ENCODE measurements at regions not wholly inside any gene's neighbourhood (a gene's known extent, or its start where the extent isn't known, plus 50 kb on each side); places are given as distances from the start of the nearest gene placed in this dataset.
A peak's percentile ranks its signal among the peaks of the same experiment; 100 is the strongest.

GRCh38 chr9:38160613-38161215 lies 91.7 kb upstream of the SHB start:
- Histone ChIP-seq H3K79me2 (ENCODE audit: insufficient read depth, low read length) (no peaks in the 10 kb centered on the region), H3K27ac (ENCODE audit: low read length) (no peak overlapping the region), H4K20me1 (ENCODE audit: insufficient read depth, low read length) (no peaks in the 10 kb centered on the region), H3K4me2 (ENCODE audit: insufficient read depth, low read length) (no peak overlapping the region), H2AFZ (ENCODE audit: low read depth, low read length) (no peak overlapping the region), H3K9ac (ENCODE audit: low read depth, low read length) (no peak overlapping the region), H3K36me3 (ENCODE audit: insufficient read depth, low read length) (no peaks in the 10 kb centered on the region), H3K27me3 (ENCODE audit: insufficient read depth, low read length, poor library complexity) (no peaks in the 10 kb centered on the region), H3K4me3 (ENCODE audit: low read depth in 1 of 2, low read length in 2 of 2) (no peak overlapping the region), H3K4me1 (ENCODE audit: insufficient read depth, low read length) (no peaks in the 10 kb centered on the region; the same call in 1 of the 2 replicates), H3K9me3 (ENCODE audit: insufficient read depth, low read length, severe bottlenecking) (no peaks in the 10 kb centered on the region)
- peak; percentile 81 for ATAC-seq (ENCODE audit: insufficient read depth, low read depth)
- TF ChIP-seq EZH2 (IDR thresholded peaks at IDR 0.05; ENCODE audit: borderline replicate concordance, low read depth, low read length, severe bottlenecking) (no peak), CTCF (IDR thresholded peaks at IDR 0.05; ENCODE audit: borderline replicate concordance, extremely low read depth, low read length, poor library complexity, severe bottlenecking) (peak; percentile 86)
- peak; percentile 66 for DNase-seq

- Histone ChIP-seq H3K9ac (ENCODE audit: low read depth, low read length) (no peak overlapping the region), H2AFZ (ENCODE audit: low read depth, low read length) (no peak overlapping the region), H3K79me2 (ENCODE audit: insufficient read depth, low read length) (no peaks in the 10 kb centered on the region), H4K20me1 (ENCODE audit: insufficient read depth, low read length) (no peaks in the 10 kb centered on the region), H3K27me3 (ENCODE audit: insufficient read depth, low read length, poor library complexity) (no peaks in the 10 kb centered on the region), H3K36me3 (ENCODE audit: insufficient read depth, low read length) (no peaks in the 10 kb centered on the region), H3K4me2 (ENCODE audit: insufficient read depth, low read length) (no peak overlapping the region), H3K4me3 (ENCODE audit: low read depth in 1 of 2, low read length in 2 of 2) (no peak overlapping the region), H3K27ac (ENCODE audit: low read length) (no peak overlapping the region), H3K9me3 (ENCODE audit: insufficient read depth, low read length, severe bottlenecking) (no peaks in the 10 kb centered on the region), H3K4me1 (ENCODE audit: insufficient read depth, low read length) (no peaks in the 10 kb centered on the region; the same call in 1 of the 2 replicates)
- ATAC-seq (ENCODE audit: insufficient read depth, low read depth) (no peak), DNase-seq (no peak)
- TF ChIP-seq EZH2 (IDR thresholded peaks at IDR 0.05; ENCODE audit: borderline replicate concordance, low read depth, low read length, severe bottlenecking) (no peak), CTCF (IDR thresholded peaks at IDR 0.05; ENCODE audit: borderline replicate concordance, extremely low read depth, low read length, poor library complexity, severe bottlenecking) (no peak)
Observed at GRCh38 chr9:38159599-38159998, 90.6 kb upstream of the SHB start.

GRCh38 chr9:38158628-38159027 lies 89.6 kb upstream of the SHB start:
- Histone ChIP-seq H3K36me3 (ENCODE audit: insufficient read depth, low read length) (no peaks in the 10 kb centered on the region), H4K20me1 (ENCODE audit: insufficient read depth, low read length) (no peaks in the 10 kb centered on the region)
- no peak for DNase-seq

More at GRCh38 chr9:38158628-38159027, 89.6 kb upstream of the SHB start:
- no peak for ATAC-seq (ENCODE audit: insufficient read depth, low read depth)
- Histone ChIP-seq H3K27ac (ENCODE audit: low read length) (no peak overlapping the region), H3K4me1 (ENCODE audit: insufficient read depth, low read length) (no peaks in the 10 kb centered on the region), H2AFZ (ENCODE audit: low read depth, low read length) (no peak overlapping the region), H3K79me2 (ENCODE audit: insufficient read depth, low read length) (no peaks in the 10 kb centered on the region), H3K27me3 (ENCODE audit: insufficient read depth, low read length, poor library complexity) (no peaks in the 10 kb centered on the region), H3K9ac (ENCODE audit: low read depth, low read length) (no peak overlapping the region), H3K4me2 (ENCODE audit: insufficient read depth, low read length) (no peak overlapping the region), H3K4me3 (ENCODE audit: low read depth in 1 of 2, low read length in 2 of 2) (no peak overlapping the region), H3K9me3 (ENCODE audit: insufficient read depth, low read length, severe bottlenecking) (no peaks in the 10 kb centered on the region)
- TF ChIP-seq CTCF (IDR thresholded peaks at IDR 0.05; ENCODE audit: borderline replicate concordance, extremely low read depth, low read length, poor library complexity, severe bottlenecking): no peak
- no peak for TF ChIP-seq EZH2 (IDR thresholded peaks at IDR 0.05; ENCODE audit: borderline replicate concordance, low read depth, low read length, severe bottlenecking)

All from DND-41 (cell line).